ENCODE measurements at regions not wholly inside any gene's neighbourhood (a gene's known extent, or its start where the extent isn't known, plus 50 kb on each side); places are given as distances from the start of the nearest gene placed in this dataset.

DNA sequence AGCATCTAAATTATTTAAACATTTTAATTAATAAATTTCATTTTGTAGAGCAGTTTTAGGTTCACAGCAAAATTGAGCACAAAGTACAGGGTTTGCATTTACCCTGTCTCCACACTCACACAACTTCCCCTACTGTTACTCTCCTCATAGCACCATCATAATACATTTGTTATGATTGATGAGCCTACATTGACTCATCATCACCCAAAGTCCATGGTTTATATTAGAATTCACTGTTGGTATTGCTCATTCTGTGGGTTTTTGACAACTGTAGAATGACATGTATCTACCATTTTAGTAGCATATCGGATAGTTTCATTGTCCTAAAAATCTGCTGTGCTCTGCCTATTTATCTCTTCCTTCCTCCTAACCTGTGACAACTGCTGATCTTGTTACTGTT, 411.1 kb upstream of the MPDZ start:
- no peak overlapping the region for H3K27ac ChIP-seq (ENCODE audit: low read length)
- H3K36me3 ChIP-seq (replicated peaks; ENCODE audit: low read depth, low read length) = no peaks in the 10 kb centered on the region
- H3K4me1 ChIP-seq (ENCODE audit: low read length) = no peaks in the 10 kb centered on the region
- H2AFZ ChIP-seq (ENCODE audit: low read depth, low read length) = no peak overlapping the region
- no peak overlapping the region for H3K9ac ChIP-seq (ENCODE audit: low read length)
- H3K4me2 ChIP-seq (ENCODE audit: low read length) = no peak overlapping the region
- no peak overlapping the region for H3K4me3 ChIP-seq (ENCODE audit: low read length)
- no peaks in the 10 kb centered on the region for H4K20me1 ChIP-seq (ENCODE audit: insufficient read depth, low read length)
- H3K27me3 ChIP-seq (ENCODE audit: low read depth, low read length) = no peaks in the 10 kb centered on the region
- H3K9me3 ChIP-seq (ENCODE audit: insufficient read depth, low read length) = no peaks in the 10 kb centered on the region
- TF ChIP-seq, protein P1, sequence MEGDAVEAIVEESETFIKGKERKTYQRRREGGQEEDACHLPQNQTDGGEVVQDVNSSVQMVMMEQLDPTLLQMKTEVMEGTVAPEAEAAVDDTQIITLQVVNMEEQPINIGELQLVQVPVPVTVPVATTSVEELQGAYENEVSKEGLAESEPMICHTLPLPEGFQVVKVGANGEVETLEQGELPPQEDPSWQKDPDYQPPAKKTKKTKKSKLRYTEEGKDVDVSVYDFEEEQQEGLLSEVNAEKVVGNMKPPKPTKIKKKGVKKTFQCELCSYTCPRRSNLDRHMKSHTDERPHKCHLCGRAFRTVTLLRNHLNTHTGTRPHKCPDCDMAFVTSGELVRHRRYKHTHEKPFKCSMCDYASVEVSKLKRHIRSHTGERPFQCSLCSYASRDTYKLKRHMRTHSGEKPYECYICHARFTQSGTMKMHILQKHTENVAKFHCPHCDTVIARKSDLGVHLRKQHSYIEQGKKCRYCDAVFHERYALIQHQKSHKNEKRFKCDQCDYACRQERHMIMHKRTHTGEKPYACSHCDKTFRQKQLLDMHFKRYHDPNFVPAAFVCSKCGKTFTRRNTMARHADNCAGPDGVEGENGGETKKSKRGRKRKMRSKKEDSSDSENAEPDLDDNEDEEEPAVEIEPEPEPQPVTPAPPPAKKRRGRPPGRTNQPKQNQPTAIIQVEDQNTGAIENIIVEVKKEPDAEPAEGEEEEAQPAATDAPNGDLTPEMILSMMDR (IDR thresholded peaks at IDR 0.05; ENCODE audit: low read depth, low read length) = no peak
- no peak for TF ChIP-seq EZH2phosphoT487 (IDR thresholded peaks at IDR 0.05; ENCODE audit: low read depth)
- H3K79me2 ChIP-seq (ENCODE audit: low read length) = no peaks in the 10 kb centered on the region

DNA sequence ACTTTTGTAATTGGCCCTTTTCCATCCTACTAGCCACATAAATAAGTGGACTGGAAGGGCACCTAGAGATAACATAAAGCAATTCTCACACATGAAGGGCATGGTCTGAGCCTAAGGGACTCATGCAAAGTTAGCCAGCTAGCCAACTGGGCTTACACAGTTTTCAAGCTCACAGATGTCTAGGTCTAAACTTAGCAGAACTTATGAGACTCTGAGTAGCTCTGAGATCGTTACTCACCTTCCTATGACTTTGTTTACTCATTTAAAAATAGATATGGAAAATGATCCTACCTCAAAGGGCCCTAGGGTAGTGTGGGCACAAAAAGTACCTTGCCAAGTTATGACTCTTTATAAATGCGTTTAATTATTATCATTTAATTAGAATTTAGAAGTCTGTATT, 410.4 kb upstream of the MPDZ start:
- TF ChIP-seq, protein P1 (IDR thresholded peaks at IDR 0.05; ENCODE audit: low read depth, low read length) = no peak
- TF ChIP-seq EZH2phosphoT487 (IDR thresholded peaks at IDR 0.05; ENCODE audit: low read depth) = no peak
- no peaks in the 10 kb centered on the region for H4K20me1 ChIP-seq (ENCODE audit: insufficient read depth, low read length)
- no peak overlapping the region for H3K4me3 ChIP-seq (ENCODE audit: low read length)
- H3K9ac ChIP-seq (ENCODE audit: low read length) = no peak overlapping the region
- no peak overlapping the region for H3K27ac ChIP-seq (ENCODE audit: low read length)
- no peaks in the 10 kb centered on the region for H3K9me3 ChIP-seq (ENCODE audit: insufficient read depth, low read length)
- H3K4me1 ChIP-seq (ENCODE audit: low read length) = peaks cover under 1% of the 10 kb centered on the region; the same call in 1 of the 2 replicates
- H3K36me3 ChIP-seq (replicated peaks; ENCODE audit: low read depth, low read length) = no peaks in the 10 kb centered on the region
- H3K4me2 ChIP-seq (ENCODE audit: low read length) = no peak overlapping the region
- no peak overlapping the region for H2AFZ ChIP-seq (ENCODE audit: low read depth, low read length)
- no peaks in the 10 kb centered on the region for H3K27me3 ChIP-seq (ENCODE audit: low read depth, low read length)
- H3K79me2 ChIP-seq (ENCODE audit: low read length) = no peaks in the 10 kb centered on the region

DNA sequence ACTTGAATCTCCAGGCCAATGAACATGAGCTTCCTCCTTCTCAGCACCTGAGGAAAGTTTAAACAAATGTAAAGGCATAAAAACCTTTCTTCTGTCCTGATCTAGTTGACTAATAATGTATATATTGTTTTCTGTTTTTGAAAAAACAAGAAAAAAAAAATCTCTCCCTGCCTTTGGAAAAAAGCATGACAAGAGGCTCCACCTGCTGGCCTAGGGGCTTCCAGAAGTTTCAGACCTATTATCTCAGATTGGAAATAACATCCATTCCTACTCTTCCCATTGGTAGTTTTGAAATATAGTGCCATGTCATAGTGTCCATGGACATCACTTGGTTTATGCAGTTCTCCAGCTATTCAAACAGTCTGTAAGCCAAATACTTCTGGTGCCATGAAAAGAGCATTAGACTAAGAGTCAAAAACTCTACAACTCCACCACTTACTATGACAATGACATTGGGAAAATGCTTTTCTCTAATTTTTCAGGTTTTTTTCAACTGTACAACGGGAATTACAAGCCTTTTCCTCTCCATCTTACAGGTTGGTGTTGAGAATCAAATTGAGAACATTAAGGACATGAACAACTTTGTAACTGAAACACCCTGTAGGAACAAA, 409.6 kb upstream of the MPDZ start:
- Histone ChIP-seq H3K9me3 (ENCODE audit: insufficient read depth, low read length) (no peaks in the 10 kb centered on the region), H3K36me3 (replicated peaks; ENCODE audit: low read depth, low read length) (no peaks in the 10 kb centered on the region), H3K4me1 (ENCODE audit: low read length) (peaks cover 8% of the 10 kb centered on the region), H3K9ac (ENCODE audit: low read length) (no peak overlapping the region), H4K20me1 (ENCODE audit: insufficient read depth, low read length) (no peaks in the 10 kb centered on the region), H3K4me2 (ENCODE audit: low read length) (no peak overlapping the region), H2AFZ (ENCODE audit: low read depth, low read length) (0 out of 2 replicates have a peak overlapping the region, but pooled peaks have one; percentile 49), H3K4me3 (ENCODE audit: low read length) (no peak overlapping the region), H3K27ac (ENCODE audit: low read length) (no peak overlapping the region), H3K27me3 (ENCODE audit: low read depth, low read length) (no peaks in the 10 kb centered on the region), H3K79me2 (ENCODE audit: low read length) (no peaks in the 10 kb centered on the region)
- TF ChIP-seq EZH2phosphoT487 (IDR thresholded peaks at IDR 0.05; ENCODE audit: low read depth) = no peak
- TF ChIP-seq, protein P1 (IDR thresholded peaks at IDR 0.05; ENCODE audit: low read depth, low read length) = peak; percentile 39

DNA sequence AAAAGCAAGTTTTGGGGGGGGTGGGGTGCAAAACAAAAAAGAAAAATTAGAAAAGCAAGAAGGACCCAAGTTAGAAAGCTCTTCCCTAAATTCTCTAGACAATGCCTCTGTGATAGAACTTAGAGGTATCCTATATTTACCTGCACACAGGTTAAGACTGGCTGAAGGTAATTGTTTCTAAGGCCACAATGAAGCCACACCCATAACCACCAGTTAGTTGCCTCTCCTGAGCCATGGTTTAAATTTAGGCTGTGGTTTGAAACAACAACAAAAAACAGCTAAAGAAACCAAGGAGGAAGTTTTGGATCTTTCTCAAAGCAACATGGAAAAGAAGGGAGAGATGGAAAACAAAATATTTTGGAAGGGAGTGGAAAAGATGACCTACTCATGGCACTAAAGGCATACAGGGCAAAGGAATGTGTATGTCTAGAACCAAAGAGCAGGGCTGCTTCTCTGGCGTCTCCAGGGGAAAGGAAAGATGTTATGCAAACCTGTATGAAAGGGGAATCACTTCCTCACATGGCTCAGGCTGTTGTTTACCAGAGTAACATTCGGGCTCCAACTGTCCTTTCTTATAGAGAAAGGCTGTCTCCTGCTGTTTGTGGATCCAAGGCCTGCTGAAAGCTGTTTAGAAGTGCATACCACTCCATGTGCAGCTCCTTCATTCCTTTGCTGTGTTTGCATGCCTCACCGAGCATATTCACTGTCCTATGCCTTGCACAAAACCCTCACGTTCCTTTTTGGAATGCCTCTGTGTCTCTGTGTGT, 408.9 kb upstream of the MPDZ start:
- Histone ChIP-seq H2AFZ (ENCODE audit: low read depth, low read length) (0 out of 2 replicates have a peak overlapping the region, but pooled peaks have one; percentile 49), H3K27me3 (ENCODE audit: low read depth, low read length) (no peaks in the 10 kb centered on the region), H4K20me1 (ENCODE audit: insufficient read depth, low read length) (no peaks in the 10 kb centered on the region), H3K79me2 (ENCODE audit: low read length) (no peaks in the 10 kb centered on the region), H3K9ac (ENCODE audit: low read length) (no peak overlapping the region), H3K9me3 (ENCODE audit: insufficient read depth, low read length) (no peaks in the 10 kb centered on the region), H3K27ac (ENCODE audit: low read length) (no peak overlapping the region), H3K4me3 (ENCODE audit: low read length) (no peak overlapping the region), H3K36me3 (replicated peaks; ENCODE audit: low read depth, low read length) (no peaks in the 10 kb centered on the region), H3K4me1 (ENCODE audit: low read length) (peaks cover 10% of the 10 kb centered on the region), H3K4me2 (ENCODE audit: low read length) (no peak overlapping the region)
- TF ChIP-seq, protein P1 (IDR thresholded peaks at IDR 0.05; ENCODE audit: low read depth, low read length) = no peak
- no peak for TF ChIP-seq EZH2phosphoT487 (IDR thresholded peaks at IDR 0.05; ENCODE audit: low read depth)

Measured in OCI-LY3 (cell line).